GM21576 (cell line): ENCODE measurements at regions not wholly inside any gene's neighbourhood (a gene's known extent, or its start where the extent isn't known, plus 50 kb on each side); places are given as distances from the start of the nearest gene placed in this dataset.

Experiments
- ATAC-seq: cut with Tn5 transposase; IDR thresholded peaks from one replicate; pipeline ENCODE4 v1.9.1; 2021; ENCODE audit warnings: mild to moderate bottlenecking, moderate library complexity; ENCODE audit not compliant: unreplicated experiment

- no peak for ATAC-seq
Measured at GRCh38 chr3:175913286-175913685, 1054.2 kb downstream of the NAALADL2 start.

- ATAC-seq = no peak
Measured at GRCh38 chr3:175911937-175912336, 1052.8 kb downstream of the NAALADL2 start.

GRCh38 chr3:175902226-175902625, 1043.1 kb downstream of the NAALADL2 start:
- ATAC-seq = no peak

- no peak for ATAC-seq
Measured at GRCh38 chr3:175898194-175898593, 1039.1 kb downstream of the NAALADL2 start.

- no peak for ATAC-seq
Measured at GRCh38 chr3:175896655-175897054, 1037.5 kb downstream of the NAALADL2 start.

- no peak for ATAC-seq
Measured at GRCh38 chr3:175895731-175896130, 1036.6 kb downstream of the NAALADL2 start.

- no peak for ATAC-seq
Measured at GRCh38 chr3:175893566-175893965, 1034.4 kb downstream of the NAALADL2 start.

- ATAC-seq = no peak
Measured at GRCh38 chr3:175890066-175890465, 1030.9 kb downstream of the NAALADL2 start.

- no peak for ATAC-seq
Measured at GRCh38 chr3:175885231-175885766, 1026.2 kb downstream of the NAALADL2 start.

GRCh38 chr3:175879417-175879816, 1020.3 kb downstream of the NAALADL2 start:
- no peak for ATAC-seq

GRCh38 chr3:175869404-175869803, 1010.3 kb downstream of the NAALADL2 start:
- no peak for ATAC-seq

GRCh38 chr3:175868626-175869025, 1009.5 kb downstream of the NAALADL2 start:
- no peak for ATAC-seq

GRCh38 chr3:175865724-175866123, 1006.6 kb downstream of the NAALADL2 start:
- ATAC-seq = no peak

- ATAC-seq = no peak
Measured at GRCh38 chr3:175861916-175862315, 1002.8 kb downstream of the NAALADL2 start.
